ENCODE measurements at regions not wholly inside any gene's neighbourhood (a gene's known extent, or its start where the extent isn't known, plus 50 kb on each side); places are given as distances from the start of the nearest gene placed in this dataset.
"Not testable (repeated sequence)": the region's sequence is repeated elsewhere in the genome, so short reads cannot be mapped to it uniquely, and the experiment has no call there.

- DNase-seq: peak; percentile 78
Observed at GRCh38 chr18:8501044-8501443, 108.2 kb upstream of the RAB12 start.

GRCh38 chr18:8503248-8503647, 106.0 kb upstream of the RAB12 start:
- DNase-seq: peak; percentile 79

- peak; percentile 19 for DNase-seq
Observed at GRCh38 chr18:8504424-8504823, 104.8 kb upstream of the RAB12 start.

- DNase-seq: peak; percentile 21
Observed at GRCh38 chr18:8504880-8505435, 104.3 kb upstream of the RAB12 start.

- no peak for DNase-seq
Observed at GRCh38 chr18:8506251-8507049, 102.8 kb upstream of the RAB12 start.

GRCh38 chr18:8507361-8507760, 101.9 kb upstream of the RAB12 start:
- peak; percentile 11 for DNase-seq

- DNase-seq: no peak
Observed at GRCh38 chr18:8507915-8508705, 101.1 kb upstream of the RAB12 start.

- DNase-seq: no peak
Observed at GRCh38 chr18:8513249-8513648, 96.0 kb upstream of the RAB12 start.

- no peak for DNase-seq
Observed at GRCh38 chr18:8514409-8514808, 94.8 kb upstream of the RAB12 start.

- no peak for DNase-seq
Observed at GRCh38 chr18:8515142-8515865, 93.9 kb upstream of the RAB12 start.

GRCh38 chr18:8516371-8517250, 92.6 kb upstream of the RAB12 start:
- DNase-seq: no peak

GRCh38 chr18:8517276-8517675, 92.0 kb upstream of the RAB12 start:
- no peak for DNase-seq

- peak; percentile 95 for DNase-seq
Observed at GRCh38 chr18:8519102-8519501, 90.1 kb upstream of the RAB12 start.

- no peak for DNase-seq
Observed at GRCh38 chr18:8520266-8520665, 89.0 kb upstream of the RAB12 start.

GRCh38 chr18:8522756-8523155, 86.5 kb upstream of the RAB12 start:
- no peak for DNase-seq

GRCh38 chr18:8525692-8526091, 83.5 kb upstream of the RAB12 start:
- no peak for DNase-seq

- no peak for DNase-seq
Observed at GRCh38 chr18:8526332-8526731, 82.9 kb upstream of the RAB12 start.

GRCh38 chr18:8529609-8530008, 79.6 kb upstream of the RAB12 start:
- DNase-seq: no peak

- not testable (repeated sequence) for DNase-seq
Observed at GRCh38 chr18:8531084-8531483, 78.2 kb upstream of the RAB12 start.

GRCh38 chr18:8536231-8536630, 73.0 kb upstream of the RAB12 start:
- peak; percentile 63 for DNase-seq

- peak; percentile 73 for DNase-seq
Observed at GRCh38 chr18:8536922-8537321, 72.3 kb upstream of the RAB12 start.

- DNase-seq: peak; percentile 98
Observed at GRCh38 chr18:8537400-8537799, 71.8 kb upstream of the RAB12 start.
